ENCODE measurements at regions not wholly inside any gene's neighbourhood (a gene's known extent, or its start where the extent isn't known, plus 50 kb on each side); places are given as distances from the start of the nearest gene placed in this dataset.

- Histone ChIP-seq H4K20me1 (replicated peaks; ENCODE audit: insufficient read depth) (no peaks in the 10 kb centered on the region), H3K79me2 (replicated peaks; ENCODE audit: insufficient read depth) (no peaks in the 10 kb centered on the region), H3K4me2 (no peak overlapping the region), H2AFZ (no peak overlapping the region), H3F3A (replicated peaks; ENCODE audit: low read depth) (no peaks in the 10 kb centered on the region), H3K4me1 (ENCODE audit: insufficient read depth) (no peaks in the 10 kb centered on the region), H3K9me2 (ENCODE audit: insufficient read depth) (peaks cover 7% of the 10 kb centered on the region; the same call in 1 of the 2 replicates), H3K36me3 (ENCODE audit: insufficient read depth) (no peaks in the 10 kb centered on the region), H3K27ac (ENCODE audit: low read depth) (no peak overlapping the region), H3K4me3 (no peak overlapping the region), H3K27me3 (ENCODE audit: insufficient read depth) (no peaks in the 10 kb centered on the region)
- TF ChIP-seq CREB1 (CRISPR knock-in tag; IDR thresholded peaks at IDR 0.05; ENCODE audit: low read depth) (no peak), ZNF114 (CRISPR knock-in tag; IDR thresholded peaks at IDR 0.05) (no peak), STAT1 (IDR thresholded peaks at IDR 0.05; ENCODE audit: unreplicated experiment) (no peak), EZH2phosphoT487 (IDR thresholded peaks at IDR 0.05; ENCODE audit: unreplicated experiment) (no peak), ZNF331 (CRISPR knock-in tag; IDR thresholded peaks at IDR 0.05; ENCODE audit: low read depth) (no peak), CTCF (conservative IDR thresholded peaks at IDR 0.05; ENCODE audit: low read depth in 2 of 2) (no peak), EZH2 (IDR thresholded peaks at IDR 0.05; ENCODE audit: low read depth, unreplicated experiment) (no peak), JUNB (IDR thresholded peaks at IDR 0.05; ENCODE audit: unreplicated experiment) (no peak)
- TF ChIP-seq, protein P1, sequence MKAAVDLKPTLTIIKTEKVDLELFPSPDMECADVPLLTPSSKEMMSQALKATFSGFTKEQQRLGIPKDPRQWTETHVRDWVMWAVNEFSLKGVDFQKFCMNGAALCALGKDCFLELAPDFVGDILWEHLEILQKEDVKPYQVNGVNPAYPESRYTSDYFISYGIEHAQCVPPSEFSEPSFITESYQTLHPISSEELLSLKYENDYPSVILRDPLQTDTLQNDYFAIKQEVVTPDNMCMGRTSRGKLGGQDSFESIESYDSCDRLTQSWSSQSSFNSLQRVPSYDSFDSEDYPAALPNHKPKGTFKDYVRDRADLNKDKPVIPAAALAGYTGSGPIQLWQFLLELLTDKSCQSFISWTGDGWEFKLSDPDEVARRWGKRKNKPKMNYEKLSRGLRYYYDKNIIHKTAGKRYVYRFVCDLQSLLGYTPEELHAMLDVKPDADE (IDR thresholded peaks at IDR 0.05) = no peak
- TF ChIP-seq, protein P2, sequence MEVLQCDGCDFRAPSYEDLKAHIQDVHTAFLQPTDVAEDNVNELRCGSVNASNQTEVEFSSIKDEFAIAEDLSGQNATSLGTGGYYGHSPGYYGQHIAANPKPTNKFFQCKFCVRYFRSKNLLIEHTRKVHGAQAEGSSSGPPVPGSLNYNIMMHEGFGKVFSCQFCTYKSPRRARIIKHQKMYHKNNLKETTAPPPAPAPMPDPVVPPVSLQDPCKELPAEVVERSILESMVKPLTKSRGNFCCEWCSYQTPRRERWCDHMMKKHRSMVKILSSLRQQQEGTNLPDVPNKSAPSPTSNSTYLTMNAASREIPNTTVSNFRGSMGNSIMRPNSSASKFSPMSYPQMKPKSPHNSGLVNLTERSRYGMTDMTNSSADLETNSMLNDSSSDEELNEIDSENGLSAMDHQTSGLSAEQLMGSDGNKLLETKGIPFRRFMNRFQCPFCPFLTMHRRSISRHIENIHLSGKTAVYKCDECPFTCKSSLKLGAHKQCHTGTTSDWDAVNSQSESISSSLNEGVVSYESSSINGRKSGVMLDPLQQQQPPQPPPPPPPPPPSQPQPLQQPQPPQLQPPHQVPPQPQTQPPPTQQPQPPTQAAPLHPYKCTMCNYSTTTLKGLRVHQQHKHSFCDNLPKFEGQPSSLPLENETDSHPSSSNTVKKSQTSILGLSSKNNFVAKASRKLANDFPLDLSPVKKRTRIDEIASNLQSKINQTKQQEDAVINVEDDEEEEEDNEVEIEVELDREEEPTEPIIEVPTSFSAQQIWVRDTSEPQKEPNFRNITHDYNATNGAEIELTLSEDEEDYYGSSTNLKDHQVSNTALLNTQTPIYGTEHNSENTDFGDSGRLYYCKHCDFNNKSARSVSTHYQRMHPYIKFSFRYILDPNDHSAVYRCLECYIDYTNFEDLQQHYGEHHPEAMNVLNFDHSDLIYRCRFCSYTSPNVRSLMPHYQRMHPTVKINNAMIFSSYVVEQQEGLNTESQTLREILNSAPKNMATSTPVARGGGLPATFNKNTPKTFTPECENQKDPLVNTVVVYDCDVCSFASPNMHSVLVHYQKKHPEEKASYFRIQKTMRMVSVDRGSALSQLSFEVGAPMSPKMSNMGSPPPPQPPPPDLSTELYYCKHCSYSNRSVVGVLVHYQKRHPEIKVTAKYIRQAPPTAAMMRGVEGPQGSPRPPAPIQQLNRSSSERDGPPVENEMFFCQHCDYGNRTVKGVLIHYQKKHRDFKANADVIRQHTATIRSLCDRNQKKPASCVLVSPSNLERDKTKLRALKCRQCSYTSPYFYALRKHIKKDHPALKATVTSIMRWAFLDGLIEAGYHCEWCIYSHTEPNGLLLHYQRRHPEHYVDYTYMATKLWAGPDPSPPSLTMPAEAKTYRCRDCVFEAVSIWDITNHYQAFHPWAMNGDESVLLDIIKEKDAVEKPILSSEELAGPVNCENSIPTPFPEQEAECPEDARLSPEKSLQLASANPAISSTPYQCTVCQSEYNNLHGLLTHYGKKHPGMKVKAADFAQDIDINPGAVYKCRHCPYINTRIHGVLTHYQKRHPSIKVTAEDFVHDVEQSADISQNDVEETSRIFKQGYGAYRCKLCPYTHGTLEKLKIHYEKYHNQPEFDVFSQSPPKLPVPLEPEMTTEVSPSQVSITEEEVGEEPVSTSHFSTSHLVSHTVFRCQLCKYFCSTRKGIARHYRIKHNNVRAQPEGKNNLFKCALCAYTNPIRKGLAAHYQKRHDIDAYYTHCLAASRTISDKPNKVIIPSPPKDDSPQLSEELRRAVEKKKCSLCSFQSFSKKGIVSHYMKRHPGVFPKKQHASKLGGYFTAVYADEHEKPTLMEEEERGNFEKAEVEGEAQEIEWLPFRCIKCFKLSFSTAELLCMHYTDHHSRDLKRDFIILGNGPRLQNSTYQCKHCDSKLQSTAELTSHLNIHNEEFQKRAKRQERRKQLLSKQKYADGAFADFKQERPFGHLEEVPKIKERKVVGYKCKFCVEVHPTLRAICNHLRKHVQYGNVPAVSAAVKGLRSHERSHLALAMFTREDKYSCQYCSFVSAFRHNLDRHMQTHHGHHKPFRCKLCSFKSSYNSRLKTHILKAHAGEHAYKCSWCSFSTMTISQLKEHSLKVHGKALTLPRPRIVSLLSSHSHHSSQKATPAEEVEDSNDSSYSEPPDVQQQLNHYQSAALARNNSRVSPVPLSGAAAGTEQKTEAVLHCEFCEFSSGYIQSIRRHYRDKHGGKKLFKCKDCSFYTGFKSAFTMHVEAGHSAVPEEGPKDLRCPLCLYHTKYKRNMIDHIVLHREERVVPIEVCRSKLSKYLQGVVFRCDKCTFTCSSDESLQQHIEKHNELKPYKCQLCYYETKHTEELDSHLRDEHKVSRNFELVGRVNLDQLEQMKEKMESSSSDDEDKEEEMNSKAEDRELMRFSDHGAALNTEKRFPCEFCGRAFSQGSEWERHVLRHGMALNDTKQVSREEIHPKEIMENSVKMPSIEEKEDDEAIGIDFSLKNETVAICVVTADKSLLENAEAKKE (CRISPR knock-in tag; IDR thresholded peaks at IDR 0.05) = no peak
- H3K36me3 Mint-ChIP-seq (ENCODE audit: low read depth) = no peaks in the 10 kb centered on the region
- H3K9me3 Mint-ChIP-seq = peaks cover 4% of the 10 kb centered on the region; the same call in 1 of the 3 replicates
- H3K4me3 Mint-ChIP-seq = no peak overlapping the region
- DNase-seq (ENCODE audit: low spot score) = peak; percentile 39
- H3K27me3 Mint-ChIP-seq (ENCODE audit: insufficient read depth, low read depth, poor library complexity) = no peaks in the 10 kb centered on the region
- H3K27ac Mint-ChIP-seq = 0 out of 2 replicates have a peak overlapping the region, but pooled peaks have one; percentile 9
- peaks cover 11% of the 10 kb centered on the region for H3K4me1 Mint-ChIP-seq
- no peak for ATAC-seq
Observed at GRCh38 chr3:20682573-20682972, 496.6 kb upstream of the SGO1 start.
